HG03159 (cell line): ENCODE measurements at regions not wholly inside any gene's neighbourhood (a gene's known extent, or its start where the extent isn't known, plus 50 kb on each side); places are given as distances from the start of the nearest gene placed in this dataset.
"Not testable (repeated sequence)": the region's sequence is repeated elsewhere in the genome, so short reads cannot be mapped to it uniquely, and the experiment has no call there.

Source experiments
- ATAC-seq: cut with Tn5 transposase; IDR thresholded peaks from one replicate; pipeline ENCODE4 v1.9.1; 2021; ENCODE audit warnings: mild to moderate bottlenecking, moderate library complexity; ENCODE audit not compliant: unreplicated experiment

GRCh38 chr2:156254637-156255067 is 77.9 kb downstream of the NR4A2 start:
- not testable (repeated sequence) for ATAC-seq

DNA sequence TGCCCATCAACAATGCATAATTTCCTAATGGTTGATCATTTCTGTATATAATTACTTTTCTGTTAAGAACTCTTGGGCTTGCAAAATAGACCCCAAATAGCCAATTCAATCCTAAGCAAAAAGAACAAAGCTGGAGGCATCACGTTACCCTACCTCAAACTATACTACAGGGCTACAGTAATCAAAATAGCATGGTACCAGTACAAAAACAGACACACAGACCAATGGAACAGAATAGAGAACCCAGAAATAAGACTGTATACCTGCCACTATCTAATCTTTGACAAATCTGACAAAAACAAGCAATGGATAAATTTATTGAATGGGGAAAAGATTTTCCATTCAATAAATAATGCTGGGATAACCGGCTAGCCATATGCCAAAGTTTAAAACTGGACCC is 78.8 kb downstream of the NR4A2 start:
- no peak for ATAC-seq

- ATAC-seq: no peak
Observed at GRCh38 chr2:156242874-156243273, 89.6 kb downstream of the NR4A2 start.

GRCh38 chr2:156237558-156237957 is 95.0 kb downstream of the NR4A2 start:
- no peak for ATAC-seq

DNA sequence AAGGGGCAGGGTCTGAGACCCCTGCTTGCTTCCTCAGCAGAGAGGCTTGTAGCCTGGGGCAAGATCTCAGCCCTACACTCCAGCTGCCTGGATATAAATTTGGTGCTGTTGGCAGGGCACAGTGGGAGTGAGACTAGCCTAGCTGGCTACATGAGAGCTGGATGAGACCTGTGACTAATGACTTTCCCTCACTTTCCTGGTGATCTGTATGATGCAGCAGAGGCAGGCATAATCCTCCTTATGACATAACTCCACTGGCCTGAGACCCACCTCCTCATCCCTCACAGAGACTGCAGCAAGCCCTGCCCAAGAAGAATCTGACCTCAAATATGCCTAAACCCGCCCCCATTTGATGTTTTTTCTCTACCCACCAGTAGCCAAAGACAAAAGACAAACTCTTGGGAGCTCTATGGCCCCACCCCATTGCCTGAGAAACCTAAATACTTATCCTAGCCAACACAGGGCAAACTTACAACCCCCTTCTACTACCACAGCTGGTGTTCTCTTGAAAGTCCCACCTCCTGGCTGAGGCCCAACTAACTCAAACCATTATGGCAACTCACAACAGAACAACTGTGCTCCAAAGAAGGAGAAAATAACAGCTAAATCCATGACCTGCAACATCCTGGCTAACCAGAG is 102.7 kb downstream of the NR4A2 start:
- ATAC-seq: no peak

DNA sequence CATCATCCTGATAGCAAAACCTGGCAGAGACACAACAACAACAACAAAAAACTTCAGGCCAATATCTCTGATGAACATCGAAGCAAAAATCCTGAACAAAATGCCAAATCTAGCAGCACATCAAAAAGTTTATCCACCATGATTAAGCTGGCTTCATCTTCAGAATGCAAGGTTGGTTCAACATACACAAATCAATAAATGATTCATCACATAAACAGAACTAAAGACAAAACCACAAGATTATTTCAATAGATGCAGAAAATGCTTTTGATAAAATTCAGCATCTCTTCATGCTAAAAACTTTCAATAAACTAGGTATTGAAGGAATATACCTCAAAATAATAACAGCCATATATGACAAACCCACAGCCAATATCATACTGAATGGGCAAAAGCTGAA is 109.2 kb downstream of the NR4A2 start:
- ATAC-seq: not testable (repeated sequence)

DNA sequence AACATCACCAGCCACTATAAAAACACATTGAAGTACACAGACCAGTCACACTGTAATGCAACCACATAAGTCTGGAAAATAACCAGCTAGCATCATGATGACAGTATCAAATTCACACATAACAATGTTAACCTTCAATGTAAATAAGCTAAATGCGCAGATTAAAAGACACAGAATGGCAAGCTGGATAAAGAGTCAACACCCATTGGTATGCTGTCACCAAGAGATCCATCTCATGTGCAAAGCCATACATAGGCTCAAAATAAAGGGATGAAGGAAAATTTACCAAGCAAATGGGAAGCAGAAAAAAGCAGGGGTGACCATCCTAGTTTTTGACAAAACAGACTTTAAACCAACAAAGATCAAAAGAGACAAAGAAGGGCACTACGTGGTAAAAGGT is 110.8 kb downstream of the NR4A2 start:
- no peak for ATAC-seq

DNA sequence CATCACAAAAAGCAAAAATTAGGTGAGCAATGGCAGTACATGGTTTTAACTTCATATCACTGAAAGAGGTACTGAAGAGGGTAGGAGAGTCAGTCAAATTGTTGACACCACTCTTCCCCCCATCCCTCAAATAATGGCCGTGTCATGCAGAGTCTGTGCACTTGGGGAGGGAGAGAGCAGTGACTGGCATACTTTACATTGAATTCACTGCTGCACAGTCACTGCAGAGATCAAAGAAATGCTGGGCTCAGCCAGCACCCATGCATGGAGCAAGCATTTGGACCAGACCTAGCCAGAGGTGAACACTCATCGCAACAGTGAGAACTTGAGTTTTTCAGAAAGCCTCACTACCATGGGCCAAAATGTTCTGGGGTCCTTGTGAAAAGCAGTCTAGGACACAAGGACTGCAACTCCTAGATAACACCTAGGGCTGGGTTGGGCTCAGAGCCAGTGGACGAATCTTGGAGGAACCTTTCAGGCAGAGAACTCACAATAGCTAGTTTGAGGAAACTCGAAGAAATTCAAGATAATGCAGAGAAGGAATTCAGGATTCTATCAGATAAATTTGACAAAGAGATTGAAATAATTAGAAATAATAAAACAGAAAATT is 112.9 kb downstream of the NR4A2 start:
- no peak for ATAC-seq

- no peak for ATAC-seq
Observed at GRCh38 chr2:156215656-156216055, 116.9 kb downstream of the NR4A2 start.

GRCh38 chr2:156211318-156211717 is 121.2 kb downstream of the NR4A2 start:
- ATAC-seq: no peak

DNA sequence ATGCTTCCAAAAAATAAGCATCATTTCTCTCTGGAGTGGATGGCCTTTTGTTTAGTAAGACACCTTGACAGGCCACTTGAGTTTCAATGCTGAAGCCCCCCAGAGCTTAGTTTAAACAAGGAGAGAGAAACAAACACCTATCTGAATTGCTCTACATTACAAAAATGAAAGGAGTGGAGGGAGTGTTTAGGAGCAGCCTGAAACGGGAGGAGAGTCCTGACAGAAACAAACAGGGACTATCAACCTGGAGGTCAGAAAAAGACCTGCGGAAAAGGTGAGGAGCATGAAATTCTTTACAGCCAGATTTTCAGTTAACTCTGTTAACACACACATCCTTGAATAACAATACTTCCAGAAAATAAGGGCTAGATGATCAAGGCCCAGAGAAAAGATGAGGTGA is 126.2 kb downstream of the NR4A2 start:
- no peak for ATAC-seq

GRCh38 chr2:156199588-156199987 is 132.9 kb downstream of the NR4A2 start:
- no peak for ATAC-seq

DNA sequence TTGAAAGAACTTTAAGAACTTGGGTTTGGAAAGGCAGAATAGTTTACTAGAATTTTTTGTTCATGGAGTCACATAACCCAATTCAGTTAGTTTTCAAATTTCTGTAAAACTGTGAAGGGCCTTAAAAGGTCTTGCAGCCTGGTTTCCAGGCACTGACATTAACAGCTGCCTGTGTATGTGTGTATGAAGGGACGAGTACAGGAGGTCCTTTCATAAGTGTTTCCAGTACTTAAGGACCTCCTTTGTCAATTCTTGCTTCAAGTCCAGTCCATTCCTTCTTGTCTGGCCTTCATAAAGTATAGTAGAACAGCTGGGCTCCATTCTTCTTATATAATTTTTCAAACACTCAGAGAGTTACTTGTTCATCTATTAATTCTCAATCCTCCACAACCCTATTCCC is 136.5 kb downstream of the NR4A2 start:
- ATAC-seq: no peak

DNA sequence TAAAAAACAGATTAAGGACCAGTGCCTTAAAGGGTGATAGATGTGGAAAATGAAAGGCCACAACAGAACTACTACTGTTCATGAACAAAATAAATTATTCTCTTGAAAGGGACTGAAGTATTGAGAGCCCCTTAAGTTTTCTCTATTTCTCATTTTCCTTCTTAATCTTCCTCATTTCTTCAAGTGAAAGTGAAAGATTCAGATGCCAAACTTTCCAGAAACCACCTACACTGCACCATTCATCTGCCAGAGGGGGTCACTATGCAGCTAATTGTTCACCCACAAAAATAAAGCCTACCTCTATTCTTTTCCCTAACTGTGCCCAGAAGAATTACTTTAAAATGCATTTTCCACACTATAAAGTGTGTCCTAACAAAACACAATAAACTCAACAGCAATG is 140.1 kb downstream of the NR4A2 start:
- ATAC-seq: no peak

DNA sequence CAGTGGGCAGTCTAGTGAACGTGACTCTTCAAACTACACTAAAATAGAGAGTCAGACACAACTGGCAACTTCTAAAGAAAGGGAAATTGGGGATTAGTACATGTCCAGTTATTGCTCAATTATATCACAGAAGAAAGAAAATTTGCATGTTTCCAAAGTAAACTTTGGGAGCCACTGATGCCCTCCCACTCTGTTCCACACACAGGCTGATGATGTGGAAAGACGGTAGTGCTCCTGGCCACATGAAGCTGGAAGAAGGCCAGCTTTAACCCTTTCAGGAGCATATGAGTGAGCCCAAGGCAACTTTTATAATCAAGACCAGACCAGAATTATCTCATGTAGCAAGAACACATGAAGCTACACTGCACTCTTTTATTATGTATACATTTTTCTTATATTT is 141.0 kb downstream of the NR4A2 start:
- no peak for ATAC-seq

- no peak for ATAC-seq
Observed at GRCh38 chr2:156190517-156190916, 142.0 kb downstream of the NR4A2 start.

GRCh38 chr2:156189584-156189983 is 142.9 kb downstream of the NR4A2 start:
- ATAC-seq: no peak

- ATAC-seq: no peak
Observed at GRCh38 chr2:156189143-156189542, 143.4 kb downstream of the NR4A2 start.

DNA sequence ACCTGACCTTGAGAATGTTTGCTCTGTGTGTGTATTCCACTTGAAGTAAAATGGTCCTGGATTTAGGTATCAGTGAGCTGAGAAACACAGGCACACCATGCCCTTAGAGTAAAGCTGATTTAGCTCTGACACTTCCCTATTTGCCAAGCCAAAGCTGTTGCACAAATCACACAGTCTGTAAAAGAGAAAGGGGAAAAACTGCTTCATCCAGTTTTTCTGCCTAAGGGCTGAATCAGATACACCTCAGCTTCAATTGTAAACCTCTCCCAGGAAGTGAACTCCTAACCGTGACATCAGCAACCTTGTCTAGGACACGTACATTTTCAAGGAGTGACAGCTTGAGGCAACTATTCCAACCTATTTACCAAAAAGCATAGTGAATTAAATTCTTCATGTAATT is 150.4 kb downstream of the NR4A2 start:
- ATAC-seq: no peak

GRCh38 chr2:156181208-156181607 is 151.3 kb downstream of the NR4A2 start:
- no peak for ATAC-seq

DNA sequence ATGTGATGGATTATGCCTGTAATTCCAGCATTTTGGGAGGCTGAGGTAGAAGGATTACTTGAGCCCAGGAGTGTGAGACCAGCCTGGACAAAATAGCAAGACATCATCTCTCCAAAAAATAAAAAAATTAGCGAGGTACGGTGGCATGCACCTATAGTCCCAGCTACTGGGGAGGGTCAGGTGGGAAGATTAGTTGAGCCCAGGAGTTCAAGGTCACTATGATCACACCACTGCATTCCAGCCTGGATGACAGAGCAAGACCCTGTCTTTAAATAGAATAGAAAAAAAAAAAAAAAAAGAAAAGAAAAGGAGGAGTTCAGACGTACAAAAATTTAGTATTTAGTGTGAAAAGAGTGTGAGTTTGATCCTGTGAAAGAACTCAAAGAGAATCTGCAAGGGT is 154.9 kb downstream of the NR4A2 start:
- no peak for ATAC-seq

DNA sequence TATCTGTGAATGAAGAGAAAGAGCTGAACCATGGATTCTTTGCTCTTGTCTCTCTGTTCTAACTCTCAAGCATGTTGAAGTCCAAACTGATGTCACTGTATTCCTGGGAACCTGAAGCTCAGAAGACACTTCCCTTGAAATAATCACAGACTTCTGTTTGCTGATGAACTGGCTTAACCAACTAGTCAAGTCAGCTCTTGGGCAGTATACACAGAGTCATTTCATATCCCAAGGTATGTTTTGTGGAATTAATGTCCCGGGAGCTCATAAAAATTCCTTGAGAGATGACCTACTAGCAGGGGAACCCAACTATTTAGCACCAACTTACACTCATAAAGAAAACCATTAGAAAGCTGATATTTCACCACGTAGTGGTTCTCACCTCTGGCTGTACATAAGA is 156.6 kb downstream of the NR4A2 start:
- no peak for ATAC-seq

GRCh38 chr2:156170929-156171328 is 161.6 kb downstream of the NR4A2 start:
- ATAC-seq: no peak
